Neural progenitor cell (in vitro differentiated cells): ENCODE measurements at regions not wholly inside any gene's neighbourhood (a gene's known extent, or its start where the extent isn't known, plus 50 kb on each side); places are given as distances from the start of the nearest gene placed in this dataset.
A peak's percentile ranks its signal among the peaks of the same experiment; 100 is the strongest.

ENCODE experiments used
- DNase-seq: peaks from one replicate; pipeline ENCODE4 v3.0.0-alpha.2; 2016; ENCODE audit warnings: low spot score
- H2AFZ ChIP-seq: fragments of 200-600 bp; sonication (generic); replicated peaks from 2 replicates; pipeline ENCODE4 v1.6.1; 2016; ENCODE audit warnings: antibody characterized with exemption
- H3F3A ChIP-seq: fragments of 200-600 bp; sonication (generic); 2 replicates; pipeline ENCODE4 v1.6.1; 2016; ENCODE audit warnings: antibody characterized with exemption, low read depth
- H3K27ac ChIP-seq: fragments of 200-600 bp; sonication (generic); 2 replicates; pipeline ENCODE4 v1.5.1; 2016; ENCODE audit warnings: mild to moderate bottlenecking
- H3K27me3 ChIP-seq: fragments of 200-600 bp; sonication (generic); 2 replicates; pipeline ENCODE4 v1.6.1; 2016; ENCODE audit warnings: mild to moderate bottlenecking, moderate library complexity
- H3K36me3 ChIP-seq: fragments of 200-600 bp; sonication (generic); 2 replicates; pipeline ENCODE4 v1.5.1; 2016
- H3K4me1 ChIP-seq: fragments of 200-600 bp; sonication (generic); 2 replicates; pipeline ENCODE4 v1.6.1; 2016; ENCODE audit warnings: mixed run types
- H3K4me2 ChIP-seq: fragments of 200-600 bp; sonication (generic); 2 replicates; pipeline ENCODE4 v1.6.1; 2016
- H3K4me3 ChIP-seq: fragments of 200-600 bp; sonication (generic); 2 replicates; pipeline ENCODE4 v1.5.1; 2016
- H3K79me2 ChIP-seq: fragments of 200-600 bp; sonication (generic); 2 replicates; pipeline ENCODE4 v1.6.1; 2016; ENCODE audit warnings: low read depth
- H3K9ac ChIP-seq: fragments of 200-600 bp; sonication (generic); 2 replicates; pipeline ENCODE4 v1.6.1; 2016
- H3K9me3 ChIP-seq: fragments of 200-600 bp; sonication (generic); 2 replicates; pipeline ENCODE4 v1.5.1; 2016; ENCODE audit warnings: low read depth
- H4K20me1 ChIP-seq: fragments of 200-600 bp; sonication (generic); 2 replicates; pipeline ENCODE4 v1.6.1; 2016; ENCODE audit warnings: low read depth
- H3K27ac Mint-ChIP-seq: 3 replicates; pipeline ENCODE4 v1.8.0; 2021; ENCODE audit warnings: mixed read lengths
- H3K27me3 Mint-ChIP-seq: 2 replicates; pipeline ENCODE4 v1.8.0; 2022; ENCODE audit warnings: low read depth, mild to moderate bottlenecking, inconsistent platforms, moderate library complexity, mixed read lengths; ENCODE audit not compliant: insufficient read depth
- H3K36me3 Mint-ChIP-seq: 3 replicates; pipeline ENCODE4 v1.8.0; 2021; ENCODE audit warnings: mixed read lengths
- H3K4me1 Mint-ChIP-seq: 3 replicates; pipeline ENCODE4 v1.8.0; 2021; ENCODE audit warnings: mixed read lengths
- H3K4me3 Mint-ChIP-seq: 3 replicates; pipeline ENCODE4 v1.8.0; 2021; ENCODE audit warnings: mild to moderate bottlenecking, moderate library complexity, mixed read lengths
- H3K9me3 Mint-ChIP-seq: 3 replicates; pipeline ENCODE4 v1.8.0; 2020; ENCODE audit warnings: mixed read lengths
- CTCF ChIP-seq: fragments of 200-600 bp; sonication (generic); IDR thresholded peaks from 2 replicates; pipeline ENCODE4 v1.5.1; 2017; ENCODE audit warnings: antibody characterized with exemption, mild to moderate bottlenecking
- EZH2 ChIP-seq: fragments of 200-600 bp; sonication (generic); IDR thresholded peaks from 2 replicates; pipeline ENCODE4 v1.6.1; 2017; ENCODE audit warnings: antibody characterized with exemption, mild to moderate bottlenecking, moderate library complexity
- EZH2phosphoT487 ChIP-seq: fragments of 200-600 bp; sonication (generic); IDR thresholded peaks from 2 replicates; pipeline ENCODE4 v1.6.1; 2017; ENCODE audit warnings: antibody characterized with exemption

- Histone ChIP-seq H3K4me2 (no peak overlapping the region), H3K4me3 (no peak overlapping the region), H3F3A (no peaks in the 10 kb centered on the region), H3K27ac (no peak overlapping the region), H3K27me3 (no peaks in the 10 kb centered on the region), H3K36me3 (no peaks in the 10 kb centered on the region), H3K9me3 (no peaks in the 10 kb centered on the region), H2AFZ (peak overlapping the region; percentile 64), H3K4me1 (peaks cover 5% of the 10 kb centered on the region), H4K20me1 (no peaks in the 10 kb centered on the region), H3K9ac (no peak overlapping the region), H3K79me2 (no peaks in the 10 kb centered on the region)
- no peak overlapping the region for H3K4me3 Mint-ChIP-seq
- TF ChIP-seq EZH2phosphoT487 (no peak), CTCF (no peak), EZH2 (no peak)
- no peaks in the 10 kb centered on the region for H3K27me3 Mint-ChIP-seq
- no peaks in the 10 kb centered on the region for H3K36me3 Mint-ChIP-seq
- H3K9me3 Mint-ChIP-seq, result peaks cover 14% of the 10 kb centered on the region
- peaks cover 3% of the 10 kb centered on the region for H3K4me1 Mint-ChIP-seq
- H3K27ac Mint-ChIP-seq, result no peak overlapping the region
- peak; percentile 5 for DNase-seq
Measured at GRCh38 chr10:106011250-106011649, 1153.3 kb downstream of the SORCS1 start.

DNA sequence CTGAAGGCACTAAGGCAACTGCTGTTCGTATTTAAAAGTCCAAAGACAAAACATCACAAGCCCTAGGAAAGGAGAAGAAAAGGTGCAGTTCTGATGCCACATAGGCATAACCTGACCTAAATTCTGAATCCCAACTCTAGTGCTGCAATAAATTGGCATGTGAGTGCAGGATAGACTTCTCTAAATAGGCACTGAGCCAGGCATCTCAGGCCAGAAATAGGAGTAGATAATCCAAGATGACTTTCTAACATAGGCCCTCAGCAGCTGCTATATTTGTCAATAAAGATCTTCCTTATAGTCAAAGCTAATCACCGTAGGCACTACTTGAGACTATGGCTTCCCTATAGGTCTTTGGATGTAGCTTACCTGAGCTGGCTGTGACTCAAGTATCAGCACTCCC, 1163.8 kb downstream of the SORCS1 start:
- no peak for TF ChIP-seq EZH2phosphoT487
- no peak for TF ChIP-seq EZH2
- no peak for TF ChIP-seq CTCF
- Histone ChIP-seq H3K9ac (no peak overlapping the region), H3K4me3 (no peak overlapping the region), H3K79me2 (no peaks in the 10 kb centered on the region), H3K27me3 (no peaks in the 10 kb centered on the region), H3K27ac (no peak overlapping the region), H3K4me2 (no peak overlapping the region), H4K20me1 (no peaks in the 10 kb centered on the region), H2AFZ (no peak overlapping the region), H3K9me3 (no peaks in the 10 kb centered on the region), H3F3A (no peaks in the 10 kb centered on the region), H3K36me3 (no peaks in the 10 kb centered on the region), H3K4me1 (no peaks in the 10 kb centered on the region)
- no peak for DNase-seq
- Mint-ChIP-seq H3K27me3 (no peaks in the 10 kb centered on the region), H3K4me3 (no peak overlapping the region), H3K9me3 (no peaks in the 10 kb centered on the region), H3K27ac (no peak overlapping the region), H3K36me3 (no peaks in the 10 kb centered on the region), H3K4me1 (no peaks in the 10 kb centered on the region)

DNA sequence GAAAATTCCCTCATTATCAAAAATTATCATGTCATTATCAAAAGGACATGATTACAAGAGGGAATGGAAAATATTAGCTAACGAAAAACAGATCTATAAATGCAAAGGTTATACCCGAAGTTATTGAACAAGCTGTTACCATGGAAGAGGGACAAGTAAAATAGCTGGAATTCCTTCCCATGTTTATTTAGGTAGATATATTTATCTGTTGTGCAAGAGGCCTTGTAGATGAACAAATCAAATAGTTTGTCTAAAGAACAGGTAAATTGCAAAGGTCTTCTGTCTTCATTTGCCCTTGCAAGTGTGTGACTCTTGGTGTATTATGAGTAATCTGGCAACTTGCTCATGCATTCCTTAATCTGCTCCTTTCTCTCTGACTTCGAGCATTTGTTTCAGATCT, 1170.9 kb downstream of the SORCS1 start:
- Histone ChIP-seq H3K9me3 (no peaks in the 10 kb centered on the region), H4K20me1 (no peaks in the 10 kb centered on the region), H3K27me3 (no peaks in the 10 kb centered on the region), H3K9ac (no peak overlapping the region), H3K4me2 (no peak overlapping the region), H2AFZ (no peak overlapping the region), H3K36me3 (no peaks in the 10 kb centered on the region), H3K79me2 (no peaks in the 10 kb centered on the region), H3K4me1 (no peaks in the 10 kb centered on the region), H3K27ac (no peak overlapping the region), H3F3A (no peaks in the 10 kb centered on the region), H3K4me3 (no peak overlapping the region)
- no peaks in the 10 kb centered on the region for H3K36me3 Mint-ChIP-seq
- TF ChIP-seq CTCF (no peak), EZH2 (no peak), EZH2phosphoT487 (no peak)
- no peaks in the 10 kb centered on the region for H3K4me1 Mint-ChIP-seq
- H3K4me3 Mint-ChIP-seq, result no peak overlapping the region
- H3K9me3 Mint-ChIP-seq, result no peaks in the 10 kb centered on the region
- no peak overlapping the region for H3K27ac Mint-ChIP-seq
- no peaks in the 10 kb centered on the region for H3K27me3 Mint-ChIP-seq
- DNase-seq, result no peak

GRCh38 chr10:105992928-105993327, 1171.6 kb downstream of the SORCS1 start:
- H2AFZ ChIP-seq, result no peak overlapping the region
- no peaks in the 10 kb centered on the region for H3K4me1 Mint-ChIP-seq
- TF ChIP-seq EZH2phosphoT487 (no peak), EZH2 (no peak)
- no peaks in the 10 kb centered on the region for H4K20me1 ChIP-seq
- no peaks in the 10 kb centered on the region for H3K9me3 Mint-ChIP-seq
- no peak overlapping the region for H3K4me3 ChIP-seq
- no peak overlapping the region for H3K4me3 Mint-ChIP-seq
- H3K36me3 Mint-ChIP-seq, result no peaks in the 10 kb centered on the region
- H3K79me2 ChIP-seq, result no peaks in the 10 kb centered on the region
- H3F3A ChIP-seq, result no peaks in the 10 kb centered on the region
- H3K4me2 ChIP-seq, result no peak overlapping the region
- H3K9ac ChIP-seq, result no peak overlapping the region
- H3K36me3 ChIP-seq, result no peaks in the 10 kb centered on the region
- no peak for DNase-seq
- H3K27ac ChIP-seq, result no peak overlapping the region
- no peaks in the 10 kb centered on the region for H3K27me3 Mint-ChIP-seq
- H3K27ac Mint-ChIP-seq, result no peak overlapping the region
- no peaks in the 10 kb centered on the region for H3K4me1 ChIP-seq
- no peaks in the 10 kb centered on the region for H3K27me3 ChIP-seq
- no peaks in the 10 kb centered on the region for H3K9me3 ChIP-seq
